HG02970 (cell line): ENCODE measurements at regions not wholly inside any gene's neighbourhood (a gene's known extent, or its start where the extent isn't known, plus 50 kb on each side); places are given as distances from the start of the nearest gene placed in this dataset.
"Not testable (repeated sequence)": the region's sequence is repeated elsewhere in the genome, so short reads cannot be mapped to it uniquely, and the experiment has no call there.

Experiments used
- ATAC-seq: cut with Tn5 transposase; IDR thresholded peaks from one replicate; pipeline ENCODE4 v1.9.1; 2021; ENCODE audit warnings: mild to moderate bottlenecking, moderate library complexity, moderate number of reproducible peaks; ENCODE audit not compliant: unreplicated experiment, low FRiP score

DNA sequence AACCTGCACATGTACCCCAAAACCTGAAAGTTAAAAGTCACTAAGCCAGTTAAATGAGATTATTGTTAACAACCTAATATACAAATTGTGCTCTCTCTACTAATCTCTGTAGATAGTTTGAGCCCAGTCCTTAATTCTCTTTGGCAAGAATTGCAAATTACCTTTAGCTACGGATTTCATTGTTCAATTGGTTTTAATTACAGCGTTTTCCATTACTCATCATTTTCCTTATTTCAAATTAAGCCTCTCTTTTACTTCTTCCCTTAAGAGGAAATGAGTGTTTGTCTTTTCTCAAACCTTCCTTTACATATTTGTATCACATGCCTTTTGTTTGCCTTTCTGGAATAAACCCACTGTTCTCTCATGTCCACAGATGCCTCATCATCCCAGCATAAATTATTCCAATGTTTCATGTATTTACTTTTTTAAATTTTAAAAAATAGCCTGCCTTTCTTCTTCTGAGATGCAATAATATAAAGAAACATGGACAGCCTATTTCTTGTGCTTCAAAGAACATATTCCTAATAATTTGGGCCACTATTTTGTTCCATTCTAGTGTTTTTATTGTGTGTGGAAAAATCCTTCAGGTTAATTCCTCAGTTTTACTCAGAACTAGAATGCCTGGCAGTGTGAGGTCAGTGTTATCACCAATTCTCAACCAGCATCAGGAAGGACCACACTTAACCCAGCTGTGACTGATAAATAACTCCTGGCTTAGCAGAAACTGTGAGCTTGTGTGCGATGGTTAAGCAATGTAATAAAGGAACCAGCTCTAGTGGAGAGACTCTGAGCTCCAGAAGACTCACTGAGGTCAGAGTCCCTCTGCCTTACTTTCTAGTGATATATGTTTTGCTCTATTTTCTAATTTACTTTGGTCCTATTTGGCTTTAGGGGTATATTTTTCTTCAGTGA, 600.5 kb downstream of the LTN1 start:
- ATAC-seq: no peak

GRCh38 chr21:28387220-28387619, 605.5 kb downstream of the LTN1 start:
- ATAC-seq: no peak

DNA sequence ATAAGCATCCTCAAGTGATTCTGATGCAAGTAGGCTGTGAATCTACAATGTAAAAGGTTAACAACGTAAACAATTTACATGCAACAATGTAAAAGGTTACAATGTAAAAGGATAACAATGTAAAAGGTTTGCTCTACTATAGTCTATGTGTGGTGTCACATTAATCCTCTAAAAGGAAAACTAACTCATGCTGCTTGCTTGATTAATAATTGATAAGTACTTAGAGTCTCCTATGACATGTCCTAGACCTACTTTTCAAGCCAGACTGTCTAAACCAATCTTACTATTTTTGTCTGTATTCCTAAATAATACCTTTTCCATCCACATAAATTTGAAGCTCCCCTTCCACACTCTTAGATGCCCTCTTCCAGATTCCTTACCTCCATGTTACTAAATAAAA, 606.8 kb downstream of the LTN1 start:
- no peak for ATAC-seq

- not testable (repeated sequence) for ATAC-seq
Observed at GRCh38 chr21:28381000-28381745, 611.5 kb downstream of the LTN1 start.

- no peak for ATAC-seq
Observed at GRCh38 chr21:28380241-28380640, 612.4 kb downstream of the LTN1 start.

DNA sequence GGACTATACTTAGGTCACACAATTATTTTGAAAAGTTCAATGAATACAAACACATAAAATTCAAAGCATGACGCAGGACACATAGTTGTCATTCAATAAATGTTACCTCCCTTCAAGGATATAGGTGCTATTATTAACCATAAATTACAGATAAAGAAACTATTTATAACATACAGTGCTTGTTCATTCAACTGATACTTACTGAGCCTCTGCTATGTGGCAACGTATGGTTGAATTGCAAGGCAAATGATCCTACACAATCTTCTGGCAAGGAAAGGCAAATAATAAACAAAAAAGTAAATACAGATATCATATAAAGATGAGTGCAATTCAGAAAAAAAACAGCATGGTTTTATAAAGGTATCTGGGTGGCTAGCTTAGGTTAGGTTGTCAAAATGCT, 614.7 kb downstream of the LTN1 start:
- no peak for ATAC-seq

DNA sequence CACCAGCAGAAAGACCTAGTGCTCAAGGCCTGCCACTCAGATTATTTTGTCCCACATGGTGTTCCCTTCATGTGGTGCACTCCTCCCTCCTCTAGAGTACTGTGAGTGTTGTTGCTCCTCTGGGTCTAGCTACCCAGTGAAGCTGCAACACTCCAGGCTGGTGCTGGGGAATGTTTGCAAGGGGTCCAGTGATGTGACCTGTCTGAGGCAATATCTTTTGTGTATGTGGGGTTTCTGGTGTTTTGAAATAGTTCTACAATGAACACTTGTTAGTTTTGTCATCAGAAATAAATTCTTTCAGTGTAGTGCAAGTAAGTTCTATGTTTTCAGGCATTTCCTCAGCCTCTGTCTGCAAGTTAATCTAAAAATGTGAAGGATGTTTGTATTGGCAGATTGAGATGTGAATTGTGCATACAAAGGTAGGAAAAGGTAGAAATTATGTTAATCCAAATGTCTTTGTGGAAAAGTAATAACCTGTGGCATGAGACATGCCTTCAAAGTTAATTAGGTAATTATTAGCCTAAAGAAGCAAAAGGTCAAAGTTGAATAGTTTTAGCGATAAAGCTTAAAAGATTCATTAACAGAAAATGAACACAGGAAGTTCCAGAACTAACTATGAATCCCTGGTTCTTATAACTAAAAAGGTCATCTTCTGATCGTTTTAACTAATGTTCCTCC, 616.8 kb downstream of the LTN1 start:
- no peak for ATAC-seq

DNA sequence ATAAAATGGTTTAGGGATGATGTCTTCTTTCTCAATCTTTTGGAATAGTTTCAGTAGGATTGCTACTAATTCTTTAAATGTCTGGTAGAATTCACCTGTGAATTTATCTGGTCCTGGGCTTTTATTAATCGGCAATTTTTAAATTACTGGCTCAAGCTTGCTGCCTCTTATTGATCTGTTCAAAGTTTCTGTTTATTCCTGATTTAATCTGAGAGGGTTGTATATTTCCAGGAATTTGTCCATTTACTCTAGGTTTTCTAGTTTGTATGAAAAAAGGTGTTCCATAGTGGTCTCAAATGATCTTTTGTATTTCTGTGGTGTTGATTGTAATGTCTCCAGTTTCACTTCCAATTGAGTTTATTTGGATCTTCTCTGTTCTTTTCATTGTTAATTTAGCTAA, 617.8 kb downstream of the LTN1 start:
- no peak for ATAC-seq

DNA sequence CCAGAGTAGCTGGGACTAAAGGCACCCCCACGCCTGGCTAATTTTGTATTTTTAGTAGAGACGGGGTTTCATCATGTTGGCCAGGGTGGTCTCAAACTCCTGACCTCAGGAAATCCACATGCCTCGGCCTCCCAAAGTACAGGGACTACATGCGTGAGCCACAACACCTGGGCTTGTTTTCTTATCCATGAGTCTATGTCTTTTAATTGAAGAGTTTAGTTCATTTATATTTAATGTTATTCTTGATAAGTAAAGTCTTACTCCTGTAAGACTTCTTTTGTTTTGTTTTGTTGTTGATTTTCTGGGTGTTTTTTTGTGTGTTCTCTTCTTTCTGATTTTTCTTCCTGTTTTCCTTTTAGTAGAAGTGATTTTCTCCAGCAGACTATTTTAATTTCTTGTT, 621.0 kb downstream of the LTN1 start:
- ATAC-seq: no peak

DNA sequence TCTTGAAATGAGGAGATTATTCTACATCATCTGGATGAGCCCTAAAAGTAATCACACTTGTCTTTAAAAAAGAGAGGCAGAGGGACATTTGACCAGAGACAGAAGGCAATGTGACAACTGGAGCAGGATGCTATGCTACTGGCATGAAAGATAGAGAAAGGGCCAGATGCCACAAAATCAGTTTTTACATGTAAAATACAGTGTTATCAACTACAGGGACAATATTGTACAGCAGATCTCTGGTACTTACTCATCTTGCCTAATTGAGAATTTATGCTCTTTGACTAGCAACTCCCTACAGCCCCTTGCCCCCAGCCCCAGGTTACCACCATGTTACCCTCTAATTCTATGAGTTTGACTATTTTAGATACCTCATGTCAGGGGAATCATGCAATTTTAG, 633.4 kb downstream of the LTN1 start:
- ATAC-seq: no peak

GRCh38 chr21:28358702-28359101, 634.0 kb downstream of the LTN1 start:
- ATAC-seq: no peak

DNA sequence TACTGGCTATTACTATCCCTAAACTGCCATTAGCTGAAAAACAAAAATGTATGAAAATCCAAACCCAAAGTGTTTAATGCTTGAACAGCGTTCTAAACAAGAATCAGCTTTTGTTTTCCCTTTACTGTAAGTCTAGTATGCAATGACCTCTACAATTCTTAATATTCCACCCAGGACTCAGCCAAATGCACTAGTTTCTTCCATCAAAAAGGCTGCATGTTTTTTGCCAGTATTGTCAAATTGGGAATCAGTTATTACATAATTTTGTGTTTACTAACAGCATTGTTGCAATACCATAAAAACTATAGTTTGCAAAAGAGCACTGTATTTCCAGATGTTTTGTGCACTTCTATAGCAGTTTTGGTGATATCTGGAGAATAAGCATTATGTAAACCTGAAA, 634.5 kb downstream of the LTN1 start:
- ATAC-seq: no peak

DNA sequence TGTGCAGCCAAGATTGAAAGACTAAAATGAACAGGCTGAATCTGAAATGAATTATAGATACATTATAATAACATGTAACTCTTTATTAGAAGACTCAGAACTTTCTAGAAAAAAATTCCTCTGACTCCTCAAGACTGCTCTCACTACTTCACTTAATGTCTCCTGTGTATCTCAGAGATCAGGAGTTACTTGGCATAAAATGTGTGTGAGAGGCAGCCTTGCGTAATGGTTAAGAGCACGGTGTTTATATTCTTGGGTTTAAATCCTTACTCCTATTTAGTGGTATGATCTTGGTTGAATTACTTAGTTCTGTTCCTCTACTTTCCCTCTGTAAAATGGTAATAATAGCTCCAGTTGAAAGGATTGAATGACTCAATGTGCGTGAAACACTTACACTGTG, 634.9 kb downstream of the LTN1 start:
- ATAC-seq: no peak

GRCh38 chr21:28356422-28356821, 636.3 kb downstream of the LTN1 start:
- no peak for ATAC-seq

GRCh38 chr21:28345934-28346333, 646.7 kb downstream of the LTN1 start:
- no peak for ATAC-seq

GRCh38 chr21:28344985-28345384, 647.7 kb downstream of the LTN1 start:
- ATAC-seq: no peak

- ATAC-seq: no peak
Observed at GRCh38 chr21:28342212-28342810, 650.4 kb downstream of the LTN1 start.

GRCh38 chr21:28339403-28339802, 653.3 kb downstream of the LTN1 start:
- no peak for ATAC-seq

- no peak for ATAC-seq
Observed at GRCh38 chr21:28338701-28339305, 653.9 kb downstream of the LTN1 start.

DNA sequence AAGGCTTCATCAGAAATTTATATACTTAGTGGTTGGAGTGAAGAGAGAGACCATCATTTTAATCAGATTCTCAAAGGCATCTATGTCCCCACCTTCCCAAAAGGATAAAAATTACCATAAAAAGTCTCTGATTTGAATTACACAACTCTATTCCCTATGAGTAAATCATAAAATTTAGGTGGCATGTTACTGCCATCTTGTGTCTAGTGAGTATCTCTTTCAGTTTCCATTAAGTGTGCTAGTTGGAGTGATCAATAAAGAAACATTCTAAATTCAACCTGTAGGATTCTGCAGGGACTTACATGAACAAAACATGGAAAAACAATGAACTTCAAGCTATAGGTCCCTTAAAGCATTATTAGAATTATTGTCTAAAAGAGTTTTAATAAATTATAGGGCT, 655.4 kb downstream of the LTN1 start:
- no peak for ATAC-seq
